Upper lobe of left lung (tissue), 4 donors: ENCODE measurements at regions not wholly inside any gene's neighbourhood (a gene's known extent, or its start where the extent isn't known, plus 50 kb on each side); places are given as distances from the start of the nearest gene placed in this dataset.

Experiments
- EP300 ChIP-seq, 4 donors: sonication (generic); formaldehyde crosslinking; IDR thresholded peaks; one replicate each; pipeline ENCODE4 v1.5.1; 2017; ENCODE audit warnings: antibody characterized with exemption in 4 of 4, control low read depth in 2 of 4
- POLR2A ChIP-seq, 4 donors: fragments of 450-650 bp; IDR thresholded peaks; one replicate each; pipeline ENCODE4 v1.5.1; 2016 to 2017; ENCODE audit warnings: antibody characterized with exemption in 4 of 4, mild to moderate bottlenecking in 2 of 4
- TF ChIP-seq, protein P1 (sequence below), 6 experiments: fragments of 450-650 bp in 4 of 6; fragments of 200-600 bp in 2 of 6; sonication (generic) in 2 of 6; IDR thresholded peaks; one replicate each; pipeline ENCODE4 v1.5.1; 2016 to 2019; ENCODE audit warnings: antibody characterized with exemption in 6 of 6

DNA sequence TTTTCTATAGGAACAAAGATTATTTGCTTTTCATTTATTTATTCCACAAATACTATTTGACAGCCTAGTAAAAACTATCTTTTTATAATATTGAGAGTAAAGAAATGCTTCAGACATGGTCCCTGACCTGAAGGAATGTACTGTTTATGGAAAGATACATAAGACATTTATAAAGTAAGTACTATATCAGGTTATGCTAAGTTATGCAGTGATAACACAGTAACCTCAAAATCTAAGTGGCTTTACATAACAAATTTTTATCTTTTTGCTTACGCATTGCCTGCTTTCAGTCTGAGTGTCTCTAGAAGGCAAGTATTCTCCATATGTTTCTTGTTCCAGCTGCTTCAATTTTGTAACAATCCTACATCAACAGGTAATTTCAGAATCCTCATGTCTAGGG lies 694.0 kb downstream of the SQOR start:
- TF ChIP-seq, protein P1, sequence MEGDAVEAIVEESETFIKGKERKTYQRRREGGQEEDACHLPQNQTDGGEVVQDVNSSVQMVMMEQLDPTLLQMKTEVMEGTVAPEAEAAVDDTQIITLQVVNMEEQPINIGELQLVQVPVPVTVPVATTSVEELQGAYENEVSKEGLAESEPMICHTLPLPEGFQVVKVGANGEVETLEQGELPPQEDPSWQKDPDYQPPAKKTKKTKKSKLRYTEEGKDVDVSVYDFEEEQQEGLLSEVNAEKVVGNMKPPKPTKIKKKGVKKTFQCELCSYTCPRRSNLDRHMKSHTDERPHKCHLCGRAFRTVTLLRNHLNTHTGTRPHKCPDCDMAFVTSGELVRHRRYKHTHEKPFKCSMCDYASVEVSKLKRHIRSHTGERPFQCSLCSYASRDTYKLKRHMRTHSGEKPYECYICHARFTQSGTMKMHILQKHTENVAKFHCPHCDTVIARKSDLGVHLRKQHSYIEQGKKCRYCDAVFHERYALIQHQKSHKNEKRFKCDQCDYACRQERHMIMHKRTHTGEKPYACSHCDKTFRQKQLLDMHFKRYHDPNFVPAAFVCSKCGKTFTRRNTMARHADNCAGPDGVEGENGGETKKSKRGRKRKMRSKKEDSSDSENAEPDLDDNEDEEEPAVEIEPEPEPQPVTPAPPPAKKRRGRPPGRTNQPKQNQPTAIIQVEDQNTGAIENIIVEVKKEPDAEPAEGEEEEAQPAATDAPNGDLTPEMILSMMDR (IDR thresholded peaks at IDR 0.05) = no peak
- TF ChIP-seq POLR2A (IDR thresholded peaks at IDR 0.05) = no peak
- TF ChIP-seq EP300 (IDR thresholded peaks at IDR 0.05) = no peak
